ENCODE measurements at regions not wholly inside any gene's neighbourhood (a gene's known extent, or its start where the extent isn't known, plus 50 kb on each side); places are given as distances from the start of the nearest gene placed in this dataset.
"Not testable (repeated sequence)": the region's sequence is repeated elsewhere in the genome, so short reads cannot be mapped to it uniquely, and the experiment has no call there.

GRCh38 chr13:61880578-61881283 is 465.1 kb upstream of the PCDH20 start:
- DNase-seq (ENCODE audit: low spot score): peak; percentile 59

- not testable (repeated sequence) for DNase-seq (ENCODE audit: low spot score)
These were observed 462.9 kb upstream of the PCDH20 start for GRCh38 chr13:61878565-61878964.

- no peak for DNase-seq (ENCODE audit: low spot score)
These were observed 459.4 kb upstream of the PCDH20 start for GRCh38 chr13:61874970-61875579.

GRCh38 chr13:61873717-61874116 is 458.1 kb upstream of the PCDH20 start:
- DNase-seq (ENCODE audit: low spot score): no peak

- no peak for DNase-seq (ENCODE audit: low spot score)
These were observed 441.5 kb upstream of the PCDH20 start for GRCh38 chr13:61857198-61857597.

- no peak for DNase-seq (ENCODE audit: low spot score)
These were observed 436.5 kb upstream of the PCDH20 start for GRCh38 chr13:61852116-61852619.

- no peak for DNase-seq (ENCODE audit: low spot score)
These were observed 435.1 kb upstream of the PCDH20 start for GRCh38 chr13:61850794-61851193.

GRCh38 chr13:61838568-61838967 is 422.9 kb upstream of the PCDH20 start:
- DNase-seq (ENCODE audit: low spot score): no peak

GRCh38 chr13:61833228-61833627 is 417.6 kb upstream of the PCDH20 start:
- no peak for DNase-seq (ENCODE audit: low spot score)

GRCh38 chr13:61831026-61831425 is 415.4 kb upstream of the PCDH20 start:
- no peak for DNase-seq (ENCODE audit: low spot score)

GRCh38 chr13:61830475-61830874 is 414.8 kb upstream of the PCDH20 start:
- no peak for DNase-seq (ENCODE audit: low spot score)

GRCh38 chr13:61824168-61824567 is 408.5 kb upstream of the PCDH20 start:
- DNase-seq (ENCODE audit: low spot score): no peak

- DNase-seq (ENCODE audit: low spot score): no peak
These were observed 396.6 kb upstream of the PCDH20 start for GRCh38 chr13:61812286-61812685.

- DNase-seq (ENCODE audit: low spot score): no peak
These were observed 394.4 kb upstream of the PCDH20 start for GRCh38 chr13:61810065-61810464.

GRCh38 chr13:61797397-61797796 is 381.7 kb upstream of the PCDH20 start:
- DNase-seq (ENCODE audit: low spot score): no peak

GRCh38 chr13:61795580-61795979 is 379.9 kb upstream of the PCDH20 start:
- no peak for DNase-seq (ENCODE audit: low spot score)

- no peak for DNase-seq (ENCODE audit: low spot score)
These were observed 363.8 kb upstream of the PCDH20 start for GRCh38 chr13:61779456-61779855.

- no peak for DNase-seq (ENCODE audit: low spot score)
These were observed 362.9 kb upstream of the PCDH20 start for GRCh38 chr13:61778531-61778930.

GRCh38 chr13:61777899-61778298 is 362.2 kb upstream of the PCDH20 start:
- no peak for DNase-seq (ENCODE audit: low spot score)

GRCh38 chr13:61777271-61777670 is 361.6 kb upstream of the PCDH20 start:
- peak; percentile 5 for DNase-seq (ENCODE audit: low spot score)

GRCh38 chr13:61774903-61775302 is 359.3 kb upstream of the PCDH20 start:
- no peak for DNase-seq (ENCODE audit: low spot score)

- DNase-seq (ENCODE audit: low spot score): peak; percentile 5
These were observed 355.0 kb upstream of the PCDH20 start for GRCh38 chr13:61770681-61771080.

GRCh38 chr13:61768175-61768574 is 352.5 kb upstream of the PCDH20 start:
- DNase-seq (ENCODE audit: low spot score): no peak

GRCh38 chr13:61766667-61767058 is 351.0 kb upstream of the PCDH20 start:
- DNase-seq (ENCODE audit: low spot score): no peak
